Activated CD8-positive, alpha-beta memory T cell treated with anti-CD3 and anti-CD28 coated beads for 36 hours (primary cell): ENCODE measurements at regions not wholly inside any gene's neighbourhood (a gene's known extent, or its start where the extent isn't known, plus 50 kb on each side); places are given as distances from the start of the nearest gene placed in this dataset.

Experiments used
- CTCF ChIA-PET: fragments of 350-600 bp; sonication (Branson Sonifier 250); formaldehyde crosslinking; loops from one replicate; lab custom pipeline; 2021; ENCODE audit warnings: antibody characterized with exemption; lab: Charles Lee
- POLR2A ChIA-PET: fragments of 350-600 bp; sonication (Branson Sonifier 250); formaldehyde crosslinking; loops from one replicate; lab custom pipeline; 2021; ENCODE audit warnings: antibody characterized with exemption; lab: Charles Lee

GRCh38 chr11:23944923-23945322, 551.9 kb upstream of the LUZP2 start:
- ChIA-PET CTCF (no interaction called here), POLR2A (no interaction called here)

GRCh38 chr11:23947883-23948282, 549.0 kb upstream of the LUZP2 start:
- POLR2A ChIA-PET: no interaction called here

GRCh38 chr11:23948851-23949250, 548.0 kb upstream of the LUZP2 start:
- CTCF ChIA-PET: no interaction called here
- POLR2A ChIA-PET: no interaction called here

More at GRCh38 chr11:23947883-23948282, 549.0 kb upstream of the LUZP2 start:
- CTCF ChIA-PET: no interaction called here

DNA sequence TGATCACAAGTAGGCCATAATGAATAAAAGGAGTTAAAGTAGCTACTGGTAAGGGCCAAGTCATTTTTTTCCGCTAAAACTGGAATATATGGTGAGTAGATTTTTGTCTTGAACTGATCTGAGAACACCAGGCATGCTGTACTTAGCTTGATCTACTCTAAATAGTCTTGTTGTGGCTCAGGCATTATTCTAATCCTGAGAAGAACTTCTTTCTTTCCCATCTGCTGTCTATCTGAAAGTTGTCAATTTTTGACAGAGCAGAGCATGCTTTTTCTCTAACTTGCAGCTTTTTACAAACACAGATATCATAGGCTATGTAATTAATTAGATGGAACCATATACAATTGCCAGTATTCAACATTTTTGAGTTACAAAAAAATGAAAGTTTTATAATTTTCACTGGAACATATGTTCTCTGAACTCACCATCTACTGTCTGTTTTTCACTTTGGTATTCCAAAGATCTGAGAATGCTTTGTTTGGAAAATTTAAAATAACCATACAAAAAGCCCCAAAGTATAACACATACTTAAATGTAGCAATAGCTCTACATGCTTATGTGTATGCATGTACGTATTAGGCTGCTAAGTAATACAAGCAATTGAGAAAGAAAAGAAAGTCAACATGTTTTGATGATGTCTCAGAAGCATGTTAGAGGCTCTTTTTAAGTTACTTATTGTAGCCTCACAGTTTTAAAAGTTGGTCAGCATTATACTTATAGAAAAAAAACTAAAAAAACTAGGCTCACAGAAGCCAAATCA, 542.7 kb upstream of the LUZP2 start:
- CTCF ChIA-PET: no interaction called here

DNA sequence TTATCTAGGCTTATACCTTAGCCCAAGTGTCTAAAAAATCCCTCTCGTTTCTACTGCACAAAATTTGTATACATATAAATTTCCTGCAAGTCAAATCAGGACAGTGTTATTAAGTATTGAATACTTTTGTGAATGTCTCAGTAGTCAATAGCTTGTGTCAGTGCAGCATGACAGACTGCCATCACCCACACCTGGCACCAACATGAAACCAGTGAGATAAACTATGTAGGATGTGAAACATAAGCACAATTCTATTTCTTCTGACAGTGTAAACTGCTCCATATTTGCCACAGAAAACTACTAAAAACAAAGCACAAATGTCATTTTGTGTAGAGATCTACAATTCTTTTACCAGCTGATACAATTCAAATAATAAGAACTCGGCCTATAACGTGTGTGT, 542.1 kb upstream of the LUZP2 start:
- POLR2A ChIA-PET: no interaction called here
- CTCF ChIA-PET: no interaction called here

More for the DNA sequence above, 542.7 kb upstream of the LUZP2 start:
- POLR2A ChIA-PET: no interaction called here

DNA sequence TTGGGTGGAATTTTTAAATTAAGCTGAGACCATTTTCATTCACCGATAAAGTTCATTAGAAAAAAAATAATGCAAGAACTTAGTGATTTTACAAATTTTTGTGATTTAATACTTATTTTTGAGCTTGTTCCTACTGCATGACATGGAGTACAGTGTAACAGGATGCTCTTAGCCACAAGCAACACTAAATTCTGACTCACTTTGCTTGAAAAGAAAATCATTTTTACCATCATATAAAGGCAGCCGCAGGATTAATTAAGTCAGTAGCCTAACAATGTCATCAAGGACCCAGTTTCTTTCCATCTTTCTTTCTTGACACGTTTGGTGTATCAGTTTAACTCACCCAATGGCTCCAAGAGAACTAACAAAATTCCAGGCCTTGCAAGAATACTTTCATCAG, 540.3 kb upstream of the LUZP2 start:
- ChIA-PET CTCF (no interaction called here), POLR2A (no interaction called here)

DNA sequence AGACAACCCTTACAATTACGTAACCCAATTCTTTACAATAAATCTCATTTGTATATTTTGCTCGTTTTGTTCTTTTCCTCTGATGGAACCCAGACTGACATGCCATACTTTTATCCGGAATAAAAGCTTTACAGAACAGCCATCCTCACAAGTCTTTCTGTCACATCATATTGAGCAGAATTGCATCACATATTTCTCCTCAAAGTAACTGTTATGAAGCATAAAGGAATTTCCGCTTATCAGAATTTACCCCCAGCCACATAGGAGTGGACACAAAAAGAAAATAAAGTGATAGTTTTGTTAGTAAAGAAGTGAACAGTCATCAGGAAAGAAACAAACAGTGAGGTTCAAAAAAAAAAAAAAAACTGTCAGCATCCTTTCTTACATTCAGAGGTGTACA, 539.5 kb upstream of the LUZP2 start:
- CTCF ChIA-PET: no interaction called here
- POLR2A ChIA-PET: no interaction called here

DNA sequence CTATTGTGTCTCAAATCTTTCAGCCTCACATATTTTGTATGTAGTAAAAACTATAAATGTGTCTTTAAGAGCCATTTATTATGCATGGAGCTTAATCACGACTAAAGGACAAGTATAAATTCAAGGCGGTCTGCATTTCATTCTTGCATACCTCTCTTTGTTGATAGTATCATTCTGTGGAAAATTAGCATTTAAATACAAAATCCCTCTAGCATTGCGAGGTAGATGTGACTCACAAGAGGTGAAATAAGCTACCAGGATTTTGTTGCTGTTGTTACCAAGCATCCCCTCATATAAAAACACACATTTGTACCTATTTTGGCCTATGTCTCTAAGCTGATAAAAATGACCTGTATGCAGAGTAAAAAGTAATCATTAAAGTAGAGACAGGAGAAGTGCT, 537.4 kb upstream of the LUZP2 start:
- CTCF ChIA-PET: no interaction called here
- POLR2A ChIA-PET: no interaction called here

- CTCF ChIA-PET: no interaction called here
- POLR2A ChIA-PET: no interaction called here
Observed at GRCh38 chr11:23961503-23962338, 535.1 kb upstream of the LUZP2 start.

DNA sequence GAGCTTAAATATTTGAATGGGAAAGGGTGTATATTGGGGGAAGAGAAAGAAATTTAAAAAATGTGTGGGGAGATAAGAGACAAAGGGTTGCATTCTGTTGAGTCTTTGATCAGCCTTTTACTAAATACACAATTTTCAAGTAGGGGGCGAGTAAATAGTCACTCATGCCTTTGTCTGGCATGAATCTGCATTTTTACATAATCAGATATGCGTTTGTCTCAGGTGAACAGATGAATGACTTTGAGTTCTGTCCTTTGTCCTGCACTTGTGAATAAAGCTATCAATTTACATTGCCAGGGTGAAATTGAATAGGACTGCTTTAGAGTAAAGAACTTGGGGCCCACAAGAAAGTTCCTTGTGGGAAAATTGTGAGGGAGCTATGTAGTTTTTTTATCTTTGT, 523.6 kb upstream of the LUZP2 start:
- CTCF ChIA-PET: no interaction called here
- POLR2A ChIA-PET: no interaction called here

GRCh38 chr11:23974051-23974450, 522.8 kb upstream of the LUZP2 start:
- CTCF ChIA-PET: no interaction called here
- POLR2A ChIA-PET: no interaction called here

DNA sequence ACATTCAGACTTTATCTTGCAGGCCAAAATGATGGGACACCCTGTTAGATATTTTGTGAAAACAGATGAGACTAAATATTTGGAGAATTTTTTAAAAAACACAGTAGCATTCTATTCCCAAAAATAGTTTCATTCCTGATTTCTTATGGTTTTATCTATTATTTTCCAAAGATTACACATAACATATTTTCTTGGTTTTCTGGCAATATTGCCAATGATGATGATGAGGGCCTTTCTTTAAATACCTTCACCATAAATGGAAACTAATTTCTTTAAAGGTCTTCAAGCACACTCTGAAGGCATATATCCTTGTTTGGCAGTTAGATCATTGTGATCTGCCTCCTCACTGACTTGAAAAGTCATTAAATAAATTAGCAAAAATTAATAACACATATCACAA, 522.3 kb upstream of the LUZP2 start:
- ChIA-PET CTCF (no interaction called here), POLR2A (no interaction called here)

DNA sequence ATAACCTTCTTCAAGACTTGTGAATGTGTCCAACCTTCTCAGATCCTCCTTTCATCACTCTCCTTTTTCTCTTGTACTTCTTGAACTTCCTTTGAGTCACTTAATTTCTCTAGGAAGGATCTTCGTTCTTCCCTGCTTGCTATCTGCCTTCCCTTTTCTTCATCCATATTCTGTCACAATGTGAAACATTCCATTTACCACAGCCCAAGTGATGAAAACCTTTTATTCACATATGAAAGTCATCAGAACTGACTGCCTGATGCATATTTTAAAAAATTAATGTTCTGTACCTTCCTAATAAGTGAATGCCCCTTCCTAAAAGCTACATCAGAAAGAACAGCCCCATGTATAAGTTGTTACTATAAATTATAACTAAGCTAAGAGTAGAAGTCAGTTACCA, 520.4 kb upstream of the LUZP2 start:
- ChIA-PET POLR2A (no interaction called here), CTCF (no interaction called here)

GRCh38 chr11:23976841-23977271, 520.0 kb upstream of the LUZP2 start:
- CTCF ChIA-PET: no interaction called here
- POLR2A ChIA-PET: no interaction called here

- ChIA-PET POLR2A (no interaction called here), CTCF (no interaction called here)
Observed at GRCh38 chr11:23988381-23989006, 508.4 kb upstream of the LUZP2 start.

GRCh38 chr11:23990346-23991164, 506.3 kb upstream of the LUZP2 start:
- ChIA-PET CTCF (no interaction called here), POLR2A (no interaction called here)

DNA sequence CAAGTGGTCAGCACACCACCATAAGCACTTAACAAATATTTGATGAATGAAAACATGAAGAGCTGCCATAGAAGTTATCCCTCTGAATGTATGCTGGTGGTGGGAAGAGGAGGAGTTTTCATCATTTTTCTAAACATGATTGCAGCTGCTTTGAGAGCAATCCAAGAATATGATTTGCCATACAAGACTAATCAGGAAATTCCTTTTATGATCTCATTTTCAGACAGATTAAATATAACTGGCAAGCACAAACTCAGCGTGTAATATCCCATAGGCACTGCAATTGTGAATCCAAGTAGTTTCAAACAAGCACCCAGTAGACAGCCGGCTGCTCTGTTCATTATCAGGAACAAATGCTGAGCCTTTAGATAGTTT, 505.7 kb upstream of the LUZP2 start:
- POLR2A ChIA-PET: no interaction called here
- CTCF ChIA-PET: no interaction called here

DNA sequence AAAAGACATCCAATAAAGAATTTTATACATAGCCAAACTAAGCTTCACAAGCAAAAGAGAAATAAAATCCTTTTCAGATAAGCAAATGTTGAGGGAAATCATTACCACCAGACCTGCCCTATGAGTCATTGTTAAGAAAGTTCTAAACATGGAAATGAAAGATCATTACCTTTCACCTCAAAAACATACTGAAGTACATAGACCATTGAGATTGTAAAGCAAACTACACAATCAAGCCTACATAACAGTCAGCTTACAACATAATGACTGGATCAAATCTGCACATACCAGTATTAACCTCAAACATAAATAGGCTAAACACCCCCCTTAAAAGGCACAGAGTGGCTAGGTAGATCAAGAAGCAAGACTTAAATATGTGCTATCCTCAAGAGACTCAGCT, 501.0 kb upstream of the LUZP2 start:
- ChIA-PET CTCF (no interaction called here), POLR2A (no interaction called here)

GRCh38 chr11:23997356-23997755, 499.5 kb upstream of the LUZP2 start:
- POLR2A ChIA-PET: no interaction called here

More at GRCh38 chr11:23997356-23997755, 499.5 kb upstream of the LUZP2 start:
- CTCF ChIA-PET: no interaction called here
